ENCODE measurements at regions not wholly inside any gene's neighbourhood (a gene's known extent, or its start where the extent isn't known, plus 50 kb on each side); places are given as distances from the start of the nearest gene placed in this dataset.

GRCh38 chr20:37461405-37461804 is 59.6 kb upstream of the NNAT start:
- H3K27me3 ChIP-seq (ENCODE audit: control insufficient read depth, extremely low read depth, insufficient read depth, low read length), result peaks cover 36% of the 10 kb centered on the region

GRCh38 chr20:37463726-37464494 is 57.1 kb upstream of the NNAT start:
- peaks cover 40% of the 10 kb centered on the region for H3K27me3 ChIP-seq (ENCODE audit: control insufficient read depth, extremely low read depth, insufficient read depth, low read length)
- no peak overlapping the region for H3K4me2 ChIP-seq (ENCODE audit: control insufficient read depth, extremely low read depth, insufficient read depth, low read depth, low read length)
- H3K79me2 ChIP-seq (ENCODE audit: control insufficient read depth, insufficient read depth, low read length), result no peaks in the 10 kb centered on the region
- FAIRE-seq (no peak), DNase-seq (ENCODE audit: low read depth, low spot score) (no peak)
- no peaks in the 10 kb centered on the region for H3K9me1 ChIP-seq (ENCODE audit: control insufficient read depth, extremely low read depth, insufficient read depth, low read length)
- H3K9me3 ChIP-seq (ENCODE audit: control insufficient read depth, low read depth, low read length), result no peaks in the 10 kb centered on the region
- no peaks in the 10 kb centered on the region for H4K20me1 ChIP-seq (ENCODE audit: control insufficient read depth, extremely low read depth, insufficient read depth, low read length)
- no peak overlapping the region for H3K9ac ChIP-seq (ENCODE audit: control insufficient read depth, extremely low read depth, insufficient read depth, low read length)
- no peak overlapping the region for H3K27ac ChIP-seq (ENCODE audit: control insufficient read depth, insufficient read depth, low read length)
- dilution Hi-C loops (cut with MboI; ENCODE audit: extremely low pct_ligation_motif_present, low sequenced_read_pairs), result no loop called here
- H3K4me1 ChIP-seq (ENCODE audit: control insufficient read depth, extremely low read depth, insufficient read depth, low read length), result no peaks in the 10 kb centered on the region
- no peak overlapping the region for H3K4me3 ChIP-seq (ENCODE audit: control insufficient read depth in 2 of 3, extremely low read depth in 1 of 3, insufficient read depth in 2 of 3, low read depth in 1 of 3, low read length in 3 of 3)
- no peaks in the 10 kb centered on the region for H3K36me3 ChIP-seq (ENCODE audit: control insufficient read depth in 2 of 2, extremely low read depth in 1 of 2, insufficient read depth in 2 of 2, low read length in 2 of 2)
- H2AFZ ChIP-seq (ENCODE audit: control insufficient read depth, low read length), result no peak overlapping the region
- TF ChIP-seq CTCF (optimal IDR thresholded peaks at IDR 0.05 in 1 of 3, IDR thresholded peaks at IDR 0.05 in 1 of 3, conservative IDR thresholded peaks at IDR 0.05 in 1 of 3; ENCODE audit: extremely low read depth in 1 of 3, insufficient read depth in 2 of 3, low read length in 3 of 3) (no peak), EZH2 (IDR thresholded peaks at IDR 0.05; ENCODE audit: low read length) (peak; percentile 41)

More at GRCh38 chr20:37461405-37461804, 59.6 kb upstream of the NNAT start:
- FAIRE-seq, result no peak
- Histone ChIP-seq H4K20me1 (ENCODE audit: control insufficient read depth, extremely low read depth, insufficient read depth, low read length) (no peaks in the 10 kb centered on the region), H2AFZ (ENCODE audit: control insufficient read depth, low read length) (no peak overlapping the region), H3K4me2 (ENCODE audit: control insufficient read depth, extremely low read depth, insufficient read depth, low read depth, low read length) (no peak overlapping the region), H3K79me2 (ENCODE audit: control insufficient read depth, insufficient read depth, low read length) (no peaks in the 10 kb centered on the region), H3K9me3 (ENCODE audit: control insufficient read depth, low read depth, low read length) (no peaks in the 10 kb centered on the region), H3K27ac (ENCODE audit: control insufficient read depth, insufficient read depth, low read length) (no peak overlapping the region), H3K9me1 (ENCODE audit: control insufficient read depth, extremely low read depth, insufficient read depth, low read length) (no peaks in the 10 kb centered on the region), H3K36me3 (ENCODE audit: control insufficient read depth in 2 of 2, extremely low read depth in 1 of 2, insufficient read depth in 2 of 2, low read length in 2 of 2) (no peaks in the 10 kb centered on the region), H3K4me3 (ENCODE audit: control insufficient read depth in 2 of 3, extremely low read depth in 1 of 3, insufficient read depth in 2 of 3, low read depth in 1 of 3, low read length in 3 of 3) (no peak overlapping the region), H3K9ac (ENCODE audit: control insufficient read depth, extremely low read depth, insufficient read depth, low read length) (no peak overlapping the region), H3K4me1 (ENCODE audit: control insufficient read depth, extremely low read depth, insufficient read depth, low read length) (no peaks in the 10 kb centered on the region)
- TF ChIP-seq EZH2 (IDR thresholded peaks at IDR 0.05; ENCODE audit: low read length) (no peak), CTCF (optimal IDR thresholded peaks at IDR 0.05 in 1 of 3, IDR thresholded peaks at IDR 0.05 in 1 of 3, conservative IDR thresholded peaks at IDR 0.05 in 1 of 3; ENCODE audit: extremely low read depth in 1 of 3, insufficient read depth in 2 of 3, low read length in 3 of 3) (no peak)
- dilution Hi-C loops (cut with MboI; ENCODE audit: extremely low pct_ligation_motif_present, low sequenced_read_pairs), result no loop called here
- no peak for DNase-seq (ENCODE audit: low read depth, low spot score)

Measured in keratinocyte (primary cell).